Osteocyte (in vitro differentiated cells): ENCODE measurements at regions not wholly inside any gene's neighbourhood (a gene's known extent, or its start where the extent isn't known, plus 50 kb on each side); places are given as distances from the start of the nearest gene placed in this dataset.

ENCODE experiments used
- DNase-seq: peaks from one replicate; pipeline ENCODE4 v3.0.0; 2021; ENCODE audit warnings: mixed read lengths; ENCODE audit not compliant: unreplicated experiment; ENCODE audit errors: extremely low spot score
- H3K27ac Mint-ChIP-seq: one replicate; pipeline ENCODE4 v1.8.0; 2021; ENCODE audit warnings: mild to moderate bottlenecking, mixed read lengths; ENCODE audit not compliant: unreplicated experiment
- H3K27me3 Mint-ChIP-seq: one replicate; pipeline ENCODE4 v1.8.0; 2021; ENCODE audit warnings: mixed read lengths; ENCODE audit not compliant: unreplicated experiment
- H3K36me3 Mint-ChIP-seq: one replicate; pipeline ENCODE4 v1.8.0; 2021; ENCODE audit warnings: mixed read lengths; ENCODE audit not compliant: unreplicated experiment
- H3K4me1 Mint-ChIP-seq: one replicate; pipeline ENCODE4 v1.8.0; 2021; ENCODE audit warnings: mixed read lengths; ENCODE audit not compliant: unreplicated experiment
- H3K4me3 Mint-ChIP-seq: one replicate; pipeline ENCODE4 v1.8.0; 2021; ENCODE audit warnings: mild to moderate bottlenecking, moderate library complexity, mixed read lengths; ENCODE audit not compliant: unreplicated experiment
- H3K9me3 Mint-ChIP-seq: one replicate; pipeline ENCODE4 v1.8.0; 2021; ENCODE audit warnings: mixed read lengths; ENCODE audit not compliant: unreplicated experiment
- TF ChIP-seq, protein P1 (sequence below): fragments of 200-600 bp; sonication (generic); IDR thresholded peaks from 2 replicates; pipeline ENCODE4 v1.5.0; 2021; ENCODE audit warnings: antibody characterized with exemption, mild to moderate bottlenecking, moderate library complexity

DNA sequence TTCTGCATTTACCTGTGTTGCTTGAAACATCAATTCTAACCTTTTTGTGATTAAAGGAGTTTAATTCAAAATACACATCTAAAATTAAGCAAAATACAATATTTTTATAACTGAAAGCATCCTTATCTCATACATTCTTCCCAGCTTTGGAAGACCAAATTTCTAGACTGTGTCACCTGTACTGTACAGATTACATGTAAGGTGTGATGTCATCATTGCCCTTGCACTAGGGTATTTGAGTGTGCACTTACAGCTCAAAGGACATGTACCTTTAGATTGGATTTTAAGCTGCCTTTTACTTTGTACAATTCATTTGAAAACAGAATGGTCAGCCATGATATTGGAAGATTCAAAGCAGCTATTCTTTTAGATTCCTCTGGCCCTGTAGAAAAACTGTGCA, 932.8 kb upstream of the POU3F3 start:
- no peaks in the 10 kb centered on the region for H3K9me3 Mint-ChIP-seq
- H3K4me1 Mint-ChIP-seq: no peaks in the 10 kb centered on the region
- no peak overlapping the region for H3K4me3 Mint-ChIP-seq
- TF ChIP-seq, protein P1, sequence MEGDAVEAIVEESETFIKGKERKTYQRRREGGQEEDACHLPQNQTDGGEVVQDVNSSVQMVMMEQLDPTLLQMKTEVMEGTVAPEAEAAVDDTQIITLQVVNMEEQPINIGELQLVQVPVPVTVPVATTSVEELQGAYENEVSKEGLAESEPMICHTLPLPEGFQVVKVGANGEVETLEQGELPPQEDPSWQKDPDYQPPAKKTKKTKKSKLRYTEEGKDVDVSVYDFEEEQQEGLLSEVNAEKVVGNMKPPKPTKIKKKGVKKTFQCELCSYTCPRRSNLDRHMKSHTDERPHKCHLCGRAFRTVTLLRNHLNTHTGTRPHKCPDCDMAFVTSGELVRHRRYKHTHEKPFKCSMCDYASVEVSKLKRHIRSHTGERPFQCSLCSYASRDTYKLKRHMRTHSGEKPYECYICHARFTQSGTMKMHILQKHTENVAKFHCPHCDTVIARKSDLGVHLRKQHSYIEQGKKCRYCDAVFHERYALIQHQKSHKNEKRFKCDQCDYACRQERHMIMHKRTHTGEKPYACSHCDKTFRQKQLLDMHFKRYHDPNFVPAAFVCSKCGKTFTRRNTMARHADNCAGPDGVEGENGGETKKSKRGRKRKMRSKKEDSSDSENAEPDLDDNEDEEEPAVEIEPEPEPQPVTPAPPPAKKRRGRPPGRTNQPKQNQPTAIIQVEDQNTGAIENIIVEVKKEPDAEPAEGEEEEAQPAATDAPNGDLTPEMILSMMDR: no peak
- no peak for DNase-seq
- no peaks in the 10 kb centered on the region for H3K27me3 Mint-ChIP-seq
- no peak overlapping the region for H3K27ac Mint-ChIP-seq
- no peaks in the 10 kb centered on the region for H3K36me3 Mint-ChIP-seq

DNA sequence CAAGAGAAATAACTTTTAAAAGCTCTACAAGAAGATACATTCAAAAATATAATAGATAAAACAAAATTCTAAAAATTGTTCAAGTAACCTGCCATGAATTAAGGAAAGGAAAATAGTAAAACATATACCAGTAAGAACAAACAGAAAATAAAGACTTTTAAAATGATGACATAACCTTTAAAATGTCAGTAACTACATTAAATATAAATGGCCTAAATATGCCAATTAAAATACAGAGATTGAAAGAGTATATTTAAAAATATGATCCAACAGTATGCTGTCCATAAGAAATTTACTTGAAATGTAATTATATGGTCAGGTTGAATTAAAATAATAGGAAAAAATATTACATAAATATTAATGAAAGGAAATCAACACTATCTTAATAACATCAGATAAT, 911.7 kb upstream of the POU3F3 start:
- TF ChIP-seq, protein P1: no peak
- Mint-ChIP-seq H3K36me3 (no peaks in the 10 kb centered on the region), H3K27ac (no peak overlapping the region), H3K4me3 (no peak overlapping the region), H3K4me1 (no peaks in the 10 kb centered on the region), H3K9me3 (peaks cover 23% of the 10 kb centered on the region), H3K27me3 (no peaks in the 10 kb centered on the region)
- no peak for DNase-seq

DNA sequence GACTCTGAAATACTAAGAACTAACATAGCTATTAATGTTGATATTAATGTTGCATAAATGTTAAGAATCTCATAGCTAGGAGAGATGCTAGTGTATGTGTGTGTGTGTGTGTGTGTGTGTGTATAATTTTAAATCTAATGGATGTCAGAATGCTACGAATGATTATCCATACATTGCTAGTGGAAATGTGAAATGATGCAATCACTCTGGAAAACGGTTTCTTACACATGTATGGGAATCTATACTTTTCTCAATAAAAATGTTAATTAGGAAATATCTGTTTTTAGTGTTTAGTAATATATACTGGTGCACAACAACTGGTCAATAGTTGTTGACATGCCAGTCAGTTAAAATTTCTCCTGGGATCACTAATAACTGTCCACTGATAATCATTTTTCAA, 908.8 kb upstream of the POU3F3 start:
- no peak overlapping the region for H3K4me3 Mint-ChIP-seq
- peaks cover 2% of the 10 kb centered on the region for H3K27me3 Mint-ChIP-seq
- no peaks in the 10 kb centered on the region for H3K36me3 Mint-ChIP-seq
- TF ChIP-seq, protein P1: no peak
- no peak overlapping the region for H3K27ac Mint-ChIP-seq
- no peaks in the 10 kb centered on the region for H3K4me1 Mint-ChIP-seq
- H3K9me3 Mint-ChIP-seq: peaks cover 12% of the 10 kb centered on the region
- DNase-seq: no peak

DNA sequence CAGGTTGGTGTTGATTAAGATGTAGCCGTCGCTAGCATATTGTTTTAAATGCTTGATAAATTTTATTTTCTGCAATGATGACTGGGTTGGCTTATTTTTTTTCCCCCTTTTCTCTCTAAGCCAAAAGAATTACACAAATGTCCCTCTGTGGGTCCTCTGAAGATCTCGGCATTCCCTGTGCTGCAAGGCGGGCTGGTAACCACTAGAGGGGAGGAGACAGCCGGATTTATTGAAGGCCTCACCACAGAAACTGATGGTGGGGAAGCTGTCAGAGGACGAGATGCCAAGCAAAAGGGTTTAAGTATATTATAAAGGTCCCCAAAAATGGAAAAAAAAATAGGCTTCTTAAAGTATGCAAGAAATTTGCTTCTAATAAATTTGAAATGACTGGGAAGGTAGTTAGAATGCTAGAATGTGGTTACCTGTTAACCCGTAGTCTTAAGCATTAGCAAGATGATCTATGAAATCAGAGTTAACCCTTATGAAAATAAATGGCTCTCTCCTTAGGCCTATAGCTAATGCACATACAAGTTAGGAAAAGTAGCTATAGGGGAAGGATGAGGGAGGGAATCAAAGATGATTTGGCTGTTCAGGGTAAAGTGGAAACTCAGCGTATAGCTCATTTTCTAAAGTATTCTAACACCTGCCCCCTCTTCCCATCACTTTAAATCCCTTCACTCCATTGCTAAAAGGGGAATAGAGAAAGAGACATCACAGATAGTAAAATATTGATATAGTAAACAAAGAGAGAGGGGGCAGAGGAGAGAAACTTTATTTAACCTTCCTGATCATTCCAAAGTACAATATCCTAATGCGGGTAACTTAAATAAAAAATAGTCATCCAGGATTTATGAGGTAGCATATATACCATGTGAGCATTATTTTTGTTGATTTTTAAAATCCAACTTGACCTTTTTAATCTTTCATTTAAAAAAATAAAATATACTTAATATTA, 894.5 kb upstream of the POU3F3 start:
- no peaks in the 10 kb centered on the region for H3K36me3 Mint-ChIP-seq
- DNase-seq: no peak
- no peaks in the 10 kb centered on the region for H3K9me3 Mint-ChIP-seq
- H3K27ac Mint-ChIP-seq: no peak overlapping the region
- peaks cover 21% of the 10 kb centered on the region for H3K27me3 Mint-ChIP-seq
- TF ChIP-seq, protein P1: peak; percentile 86
- no peaks in the 10 kb centered on the region for H3K4me1 Mint-ChIP-seq
- H3K4me3 Mint-ChIP-seq: no peak overlapping the region

DNA sequence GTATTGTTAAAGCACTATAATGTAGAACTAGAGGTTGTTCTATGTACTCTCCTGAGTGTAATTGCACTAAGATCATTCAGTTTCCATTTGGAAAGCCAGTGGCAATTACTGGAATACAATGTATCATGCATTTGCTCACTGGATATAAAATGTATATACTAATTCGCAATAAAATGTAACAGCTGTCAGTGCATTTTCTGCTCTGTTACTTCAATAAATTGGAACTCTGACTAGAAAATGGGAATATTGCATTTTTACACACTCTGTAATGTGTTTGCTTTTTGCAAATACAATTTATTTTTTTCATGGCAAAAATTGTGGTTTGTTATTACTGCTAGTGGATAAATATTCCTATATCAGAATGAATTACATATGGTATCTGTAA, 893.8 kb upstream of the POU3F3 start:
- Mint-ChIP-seq H3K36me3 (no peaks in the 10 kb centered on the region), H3K9me3 (no peaks in the 10 kb centered on the region), H3K27ac (no peak overlapping the region), H3K27me3 (peaks cover 21% of the 10 kb centered on the region), H3K4me1 (no peaks in the 10 kb centered on the region), H3K4me3 (no peak overlapping the region)
- TF ChIP-seq, protein P1: no peak
- no peak for DNase-seq
